Loucy (cell line): ENCODE measurements at regions not wholly inside any gene's neighbourhood (a gene's known extent, or its start where the extent isn't known, plus 50 kb on each side); places are given as distances from the start of the nearest gene placed in this dataset.

Experiments used
- EZH2phosphoT487 ChIP-seq: fragments of 200-600 bp; IDR thresholded peaks from 2 replicates; pipeline ENCODE4 v1.6.1; 2018; ENCODE audit warnings: antibody characterized with exemption, mild to moderate bottlenecking, moderate library complexity, borderline replicate concordance
- TF ChIP-seq, protein P1 (sequence below): fragments of 200-600 bp; sonication (generic); conservative IDR thresholded peaks from 2 replicates; pipeline ENCODE4 v1.5.1; 2014; ENCODE audit warnings: mild to moderate bottlenecking, antibody characterized with exemption, low read length

DNA sequence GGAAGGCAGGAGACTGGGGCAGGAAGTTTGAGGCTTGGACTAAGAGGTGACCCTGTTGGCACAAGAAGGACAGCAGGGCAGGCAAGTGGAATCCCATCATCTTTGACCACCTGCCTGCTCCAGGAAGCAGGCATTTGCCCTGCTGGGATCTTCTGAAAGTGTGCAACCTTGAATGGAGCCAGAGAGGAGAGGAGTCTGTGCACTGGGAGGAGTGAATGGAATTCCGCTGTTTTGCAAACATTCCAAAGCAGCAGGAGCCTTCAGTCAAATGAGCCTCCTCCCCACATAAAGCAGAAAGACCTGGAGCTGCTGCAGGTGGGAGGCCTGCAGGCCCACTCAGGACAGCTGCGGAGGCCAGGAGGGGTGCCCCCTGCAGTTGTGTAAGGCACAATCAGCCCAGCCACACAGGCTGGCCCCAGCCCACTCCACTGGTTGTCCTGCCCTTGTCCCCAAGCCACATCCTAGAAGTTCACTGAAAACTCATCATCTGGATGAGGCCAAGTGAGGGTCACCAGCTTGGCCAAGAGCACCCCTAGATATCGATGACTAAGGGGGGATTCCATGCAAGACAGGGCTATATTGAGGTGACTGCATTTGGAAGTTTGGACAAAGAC, 249.5 kb downstream of the RPS24 start:
- TF ChIP-seq, protein P1, sequence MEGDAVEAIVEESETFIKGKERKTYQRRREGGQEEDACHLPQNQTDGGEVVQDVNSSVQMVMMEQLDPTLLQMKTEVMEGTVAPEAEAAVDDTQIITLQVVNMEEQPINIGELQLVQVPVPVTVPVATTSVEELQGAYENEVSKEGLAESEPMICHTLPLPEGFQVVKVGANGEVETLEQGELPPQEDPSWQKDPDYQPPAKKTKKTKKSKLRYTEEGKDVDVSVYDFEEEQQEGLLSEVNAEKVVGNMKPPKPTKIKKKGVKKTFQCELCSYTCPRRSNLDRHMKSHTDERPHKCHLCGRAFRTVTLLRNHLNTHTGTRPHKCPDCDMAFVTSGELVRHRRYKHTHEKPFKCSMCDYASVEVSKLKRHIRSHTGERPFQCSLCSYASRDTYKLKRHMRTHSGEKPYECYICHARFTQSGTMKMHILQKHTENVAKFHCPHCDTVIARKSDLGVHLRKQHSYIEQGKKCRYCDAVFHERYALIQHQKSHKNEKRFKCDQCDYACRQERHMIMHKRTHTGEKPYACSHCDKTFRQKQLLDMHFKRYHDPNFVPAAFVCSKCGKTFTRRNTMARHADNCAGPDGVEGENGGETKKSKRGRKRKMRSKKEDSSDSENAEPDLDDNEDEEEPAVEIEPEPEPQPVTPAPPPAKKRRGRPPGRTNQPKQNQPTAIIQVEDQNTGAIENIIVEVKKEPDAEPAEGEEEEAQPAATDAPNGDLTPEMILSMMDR = no peak
- no peak for TF ChIP-seq EZH2phosphoT487
